ENCODE measurements at regions not wholly inside any gene's neighbourhood (a gene's known extent, or its start where the extent isn't known, plus 50 kb on each side); places are given as distances from the start of the nearest gene placed in this dataset.
"Not testable (repeated sequence)": the region's sequence is repeated elsewhere in the genome, so short reads cannot be mapped to it uniquely, and the experiment has no call there.

GRCh38 chr15:75776065-75776423, 63.4 kb upstream of the CSPG4 start:
- Mint-ChIP-seq H3K4me3 (no peak overlapping the region), H3K27ac (no peak overlapping the region)
- CTCF ChIA-PET = interaction anchor here (0.9 kb wide), 1 partner anchor 26 kb away, joined by 3 read pairs; no protein-coding TSS in a partner anchor

GRCh38 chr15:75775296-75776064, 62.8 kb upstream of the CSPG4 start:
- H3K36me3 Mint-ChIP-seq (ENCODE audit: low read depth) = no peaks in the 10 kb centered on the region
- peaks cover 12% of the 10 kb centered on the region for H3K27me3 Mint-ChIP-seq (ENCODE audit: low read depth)
- peaks cover 12% of the 10 kb centered on the region for H3K4me1 Mint-ChIP-seq (ENCODE audit: low read depth)
- ATAC-seq (no peak), DNase-seq (no peak)
- POLR2A ChIA-PET = no interaction called here
- no peak overlapping the region for H3K27ac Mint-ChIP-seq
- CTCF ChIA-PET = interaction anchor here (0.9 kb wide), 1 partner anchor 27 kb away, joined by 3 read pairs; no protein-coding TSS in a partner anchor
- H3K4me3 Mint-ChIP-seq = no peak overlapping the region
- H3K9me3 Mint-ChIP-seq (ENCODE audit: insufficient read depth) = no peaks in the 10 kb centered on the region

More at GRCh38 chr15:75776065-75776423, 63.4 kb upstream of the CSPG4 start:
- H3K4me1 Mint-ChIP-seq (ENCODE audit: low read depth) = peaks cover 12% of the 10 kb centered on the region
- H3K9me3 Mint-ChIP-seq (ENCODE audit: insufficient read depth) = no peaks in the 10 kb centered on the region
- H3K27me3 Mint-ChIP-seq (ENCODE audit: low read depth) = peaks cover 11% of the 10 kb centered on the region
- POLR2A ChIA-PET = no interaction called here
- DNase-seq (no peak), ATAC-seq (no peak)
- H3K36me3 Mint-ChIP-seq (ENCODE audit: low read depth) = no peaks in the 10 kb centered on the region

- H3K27ac Mint-ChIP-seq; ATAC-seq; POLR2A ChIA-PET; H3K36me3 Mint-ChIP-seq (ENCODE audit: low read depth); H3K27me3 Mint-ChIP-seq (ENCODE audit: low read depth); CTCF ChIA-PET; H3K4me3 Mint-ChIP-seq; H3K9me3 Mint-ChIP-seq (ENCODE audit: insufficient read depth); DNase-seq: not testable (repeated sequence)
- H3K4me1 Mint-ChIP-seq (ENCODE audit: low read depth) = peaks cover 12% of the 10 kb centered on the region
These were observed 61.3 kb upstream of the CSPG4 start for GRCh38 chr15:75773974-75774373.

- POLR2A ChIA-PET; H3K36me3 Mint-ChIP-seq (ENCODE audit: low read depth); H3K4me3 Mint-ChIP-seq; H3K27me3 Mint-ChIP-seq (ENCODE audit: low read depth); H3K9me3 Mint-ChIP-seq (ENCODE audit: insufficient read depth); DNase-seq; H3K4me1 Mint-ChIP-seq (ENCODE audit: low read depth); H3K27ac Mint-ChIP-seq; ATAC-seq: not testable (repeated sequence)
- CTCF ChIA-PET = interaction anchor here (1.3 to 1.4 kb wide), 2 partner anchors 11 to 38 kb away, joined by 3 to 4 read pairs; no protein-coding TSS in a partner anchor
These were observed 58.4 kb upstream of the CSPG4 start for GRCh38 chr15:75771054-75771453.

- Mint-ChIP-seq H3K9me3 (ENCODE audit: insufficient read depth) (no peaks in the 10 kb centered on the region), H3K36me3 (ENCODE audit: low read depth) (no peaks in the 10 kb centered on the region), H3K4me3 (no peak overlapping the region), H3K4me1 (ENCODE audit: low read depth) (no peaks in the 10 kb centered on the region), H3K27me3 (ENCODE audit: low read depth) (peaks cover 4% of the 10 kb centered on the region), H3K27ac (no peak overlapping the region)
- CTCF ChIA-PET = interaction anchor here (1.3 to 1.4 kb wide), 2 partner anchors 10 to 37 kb away, joined by 3 to 4 read pairs; no protein-coding TSS in a partner anchor
- POLR2A ChIA-PET = no interaction called here
- DNase-seq = no peak
- no peak for ATAC-seq
These were observed 57.5 kb upstream of the CSPG4 start for GRCh38 chr15:75770131-75770530.

GRCh38 chr15:75768526-75768925, 55.9 kb upstream of the CSPG4 start:
- POLR2A ChIA-PET; ATAC-seq; H3K4me3 Mint-ChIP-seq; H3K27ac Mint-ChIP-seq; H3K9me3 Mint-ChIP-seq (ENCODE audit: insufficient read depth); DNase-seq; H3K4me1 Mint-ChIP-seq (ENCODE audit: low read depth); CTCF ChIA-PET; H3K36me3 Mint-ChIP-seq (ENCODE audit: low read depth); H3K27me3 Mint-ChIP-seq (ENCODE audit: low read depth): not testable (repeated sequence)

- POLR2A ChIA-PET; CTCF ChIA-PET; H3K36me3 Mint-ChIP-seq (ENCODE audit: low read depth); H3K4me1 Mint-ChIP-seq (ENCODE audit: low read depth); H3K27ac Mint-ChIP-seq; H3K9me3 Mint-ChIP-seq (ENCODE audit: insufficient read depth); ATAC-seq; H3K27me3 Mint-ChIP-seq (ENCODE audit: low read depth); DNase-seq; H3K4me3 Mint-ChIP-seq: not testable (repeated sequence)
These were observed 53.1 kb upstream of the CSPG4 start for GRCh38 chr15:75765551-75766305.

- DNase-seq; ATAC-seq; H3K9me3 Mint-ChIP-seq (ENCODE audit: insufficient read depth); H3K27me3 Mint-ChIP-seq (ENCODE audit: low read depth); H3K4me3 Mint-ChIP-seq; CTCF ChIA-PET; H3K36me3 Mint-ChIP-seq (ENCODE audit: low read depth); H3K27ac Mint-ChIP-seq; H3K4me1 Mint-ChIP-seq (ENCODE audit: low read depth); POLR2A ChIA-PET: not testable (repeated sequence)
These were observed 52.4 kb upstream of the CSPG4 start for GRCh38 chr15:75764845-75765550.

- H3K27ac Mint-ChIP-seq; H3K4me3 Mint-ChIP-seq; DNase-seq; ATAC-seq; H3K27me3 Mint-ChIP-seq (ENCODE audit: low read depth); H3K9me3 Mint-ChIP-seq (ENCODE audit: insufficient read depth); H3K36me3 Mint-ChIP-seq (ENCODE audit: low read depth); H3K4me1 Mint-ChIP-seq (ENCODE audit: low read depth); POLR2A ChIA-PET; CTCF ChIA-PET: not testable (repeated sequence)
These were observed 51.3 kb upstream of the CSPG4 start for GRCh38 chr15:75763635-75764600.

- Mint-ChIP-seq H3K4me1 (ENCODE audit: low read depth) (peaks cover 13% of the 10 kb centered on the region), H3K27me3 (ENCODE audit: low read depth) (no peaks in the 10 kb centered on the region), H3K27ac (no peak overlapping the region), H3K36me3 (ENCODE audit: low read depth) (no peaks in the 10 kb centered on the region), H3K9me3 (ENCODE audit: insufficient read depth) (no peaks in the 10 kb centered on the region), H3K4me3 (no peak overlapping the region)
- ChIA-PET CTCF (no interaction called here), POLR2A (interaction anchor here (0.6 kb wide), 1 partner anchor 20 kb away, joined by 3 read pairs; no protein-coding TSS in a partner anchor)
- ATAC-seq = no peak
- no peak for DNase-seq
These were observed 50.5 kb upstream of the CSPG4 start for GRCh38 chr15:75763137-75763611.
